Choroid plexus epithelial cell (primary cell): ENCODE measurements at regions not wholly inside any gene's neighbourhood (a gene's known extent, or its start where the extent isn't known, plus 50 kb on each side); places are given as distances from the start of the nearest gene placed in this dataset.
"Not testable (repeated sequence)": the region's sequence is repeated elsewhere in the genome, so short reads cannot be mapped to it uniquely, and the experiment has no call there.

Experiments
- DNase-seq: peaks from one replicate; pipeline ENCODE4 v3.0.0-alpha.2; 2010; ENCODE audit warnings: low read depth
- H3K4me3 ChIP-seq: 2 replicates; pipeline ENCODE4 v1.5.1; 2011; ENCODE audit warnings: low read depth, mild to moderate bottlenecking, control low read depth, low read length, moderate library complexity
- TF ChIP-seq, protein P1 (sequence below): conservative IDR thresholded peaks from 2 replicates; pipeline ENCODE4 v1.5.1; 2011; ENCODE audit warnings: low read depth, mild to moderate bottlenecking, control low read depth, inconsistent platforms, low read length, moderate library complexity

DNA sequence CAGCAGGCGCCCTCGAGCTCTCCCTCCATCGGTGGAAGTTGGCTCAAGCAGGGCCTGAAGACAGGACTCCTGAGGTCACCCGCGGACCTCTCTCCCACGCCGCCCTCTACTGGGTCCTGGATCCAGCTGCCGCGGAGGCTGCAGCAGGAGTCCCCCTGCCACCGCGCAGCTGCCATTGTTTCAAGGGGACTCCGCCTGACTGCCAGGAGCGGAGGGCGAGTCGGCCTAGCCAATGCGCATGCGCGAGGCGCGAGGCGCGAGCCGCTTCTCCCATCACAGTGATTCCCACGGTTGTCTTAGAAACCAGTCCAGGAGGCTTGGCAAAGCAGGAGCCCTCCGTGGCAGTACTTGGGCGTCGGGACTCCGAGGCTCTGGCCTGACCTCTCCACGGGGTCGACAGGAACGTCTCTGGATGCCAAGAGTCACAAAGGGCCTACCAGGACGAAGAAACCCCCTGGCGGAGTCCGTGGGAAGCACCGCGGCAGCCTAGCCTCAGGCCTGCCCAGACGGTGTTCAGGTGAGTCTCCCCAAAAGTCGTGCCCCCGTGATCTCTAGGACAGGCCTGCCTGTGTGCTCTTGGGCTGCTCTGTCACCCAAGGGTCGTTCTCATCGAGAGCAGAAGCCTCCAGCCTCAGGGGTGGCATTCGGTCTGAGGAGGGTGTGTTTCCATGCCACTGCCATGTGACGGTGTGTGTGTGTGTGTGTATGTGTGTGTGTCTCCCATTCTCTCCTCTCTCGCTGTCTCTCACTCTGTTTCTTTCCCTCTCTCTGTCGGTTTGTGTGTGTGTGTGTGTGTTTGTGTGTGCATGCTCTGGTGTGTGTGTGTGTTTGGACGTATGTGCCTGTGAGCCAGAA lies 290.6 kb upstream of the ZNF337 start:
- peak; percentile 39 for DNase-seq
- TF ChIP-seq, protein P1, sequence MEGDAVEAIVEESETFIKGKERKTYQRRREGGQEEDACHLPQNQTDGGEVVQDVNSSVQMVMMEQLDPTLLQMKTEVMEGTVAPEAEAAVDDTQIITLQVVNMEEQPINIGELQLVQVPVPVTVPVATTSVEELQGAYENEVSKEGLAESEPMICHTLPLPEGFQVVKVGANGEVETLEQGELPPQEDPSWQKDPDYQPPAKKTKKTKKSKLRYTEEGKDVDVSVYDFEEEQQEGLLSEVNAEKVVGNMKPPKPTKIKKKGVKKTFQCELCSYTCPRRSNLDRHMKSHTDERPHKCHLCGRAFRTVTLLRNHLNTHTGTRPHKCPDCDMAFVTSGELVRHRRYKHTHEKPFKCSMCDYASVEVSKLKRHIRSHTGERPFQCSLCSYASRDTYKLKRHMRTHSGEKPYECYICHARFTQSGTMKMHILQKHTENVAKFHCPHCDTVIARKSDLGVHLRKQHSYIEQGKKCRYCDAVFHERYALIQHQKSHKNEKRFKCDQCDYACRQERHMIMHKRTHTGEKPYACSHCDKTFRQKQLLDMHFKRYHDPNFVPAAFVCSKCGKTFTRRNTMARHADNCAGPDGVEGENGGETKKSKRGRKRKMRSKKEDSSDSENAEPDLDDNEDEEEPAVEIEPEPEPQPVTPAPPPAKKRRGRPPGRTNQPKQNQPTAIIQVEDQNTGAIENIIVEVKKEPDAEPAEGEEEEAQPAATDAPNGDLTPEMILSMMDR: peak; percentile 55
- H3K4me3 ChIP-seq: peak overlapping the region; percentile 44

DNA sequence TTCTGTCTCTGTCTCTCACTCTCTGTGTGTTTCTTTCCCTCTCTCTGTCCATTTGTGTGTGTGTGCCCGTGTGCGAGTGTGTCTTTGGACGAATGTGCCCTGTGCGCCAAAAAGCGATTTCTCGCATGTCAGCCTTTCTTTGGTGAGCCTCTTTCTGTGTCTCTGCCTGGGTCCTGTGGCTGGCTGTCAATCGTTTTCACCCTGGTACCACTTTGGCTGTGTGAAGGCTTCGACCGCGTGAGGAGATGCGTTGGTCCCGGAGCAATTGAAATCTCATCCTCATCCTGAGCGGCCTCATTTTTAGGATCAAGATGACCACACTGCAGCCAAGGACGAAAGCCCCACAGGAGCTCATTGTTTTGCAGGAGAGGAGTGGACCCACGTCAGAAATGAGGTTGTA lies 288.9 kb upstream of the ZNF337 start:
- no peak overlapping the region for H3K4me3 ChIP-seq
- TF ChIP-seq, protein P1: no peak
- DNase-seq: no peak

DNA sequence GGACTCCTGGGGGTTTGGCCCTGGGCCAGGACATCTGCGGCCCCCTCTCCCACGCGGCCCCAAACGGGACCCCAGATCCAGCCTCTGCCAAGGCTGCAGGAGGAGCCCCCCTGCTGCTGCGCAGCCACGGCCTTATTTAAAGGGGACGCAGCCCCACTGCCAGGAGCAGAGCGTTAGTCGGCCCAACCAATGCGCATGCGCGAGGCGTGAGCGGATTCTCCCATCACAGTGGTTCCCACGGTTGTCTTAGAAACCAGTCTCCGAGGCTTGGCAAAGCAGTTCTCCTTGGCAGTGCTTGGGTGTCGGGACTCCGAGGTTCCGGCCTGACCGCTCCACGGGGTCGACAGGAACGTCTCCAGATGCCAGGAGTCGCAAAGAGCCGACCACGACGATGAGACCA lies 288.3 kb upstream of the ZNF337 start:
- peak; percentile 65 for DNase-seq
- H3K4me3 ChIP-seq: peak overlapping the region; percentile 39
- TF ChIP-seq, protein P1: no peak

DNA sequence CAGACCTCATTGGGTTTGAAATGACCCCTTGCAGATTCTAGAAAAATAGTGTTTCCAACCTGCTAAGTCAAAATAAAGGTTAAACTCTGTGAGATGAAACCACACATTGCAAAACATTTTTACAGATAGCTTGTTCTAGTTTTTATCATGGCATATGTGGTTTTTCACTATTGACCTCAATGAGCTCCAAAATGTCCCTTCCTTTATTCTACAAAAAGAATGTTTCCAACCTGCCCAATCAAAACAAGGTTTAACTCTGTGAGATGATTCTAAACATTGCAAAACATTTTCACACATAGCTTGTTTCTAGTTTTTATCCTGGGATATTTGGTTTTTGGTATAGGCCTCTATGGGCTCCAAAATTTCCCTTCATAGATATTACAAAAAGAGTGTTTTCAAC lies 286.0 kb upstream of the ZNF337 start:
- not testable (repeated sequence) for DNase-seq, H3K4me3 ChIP-seq

DNA sequence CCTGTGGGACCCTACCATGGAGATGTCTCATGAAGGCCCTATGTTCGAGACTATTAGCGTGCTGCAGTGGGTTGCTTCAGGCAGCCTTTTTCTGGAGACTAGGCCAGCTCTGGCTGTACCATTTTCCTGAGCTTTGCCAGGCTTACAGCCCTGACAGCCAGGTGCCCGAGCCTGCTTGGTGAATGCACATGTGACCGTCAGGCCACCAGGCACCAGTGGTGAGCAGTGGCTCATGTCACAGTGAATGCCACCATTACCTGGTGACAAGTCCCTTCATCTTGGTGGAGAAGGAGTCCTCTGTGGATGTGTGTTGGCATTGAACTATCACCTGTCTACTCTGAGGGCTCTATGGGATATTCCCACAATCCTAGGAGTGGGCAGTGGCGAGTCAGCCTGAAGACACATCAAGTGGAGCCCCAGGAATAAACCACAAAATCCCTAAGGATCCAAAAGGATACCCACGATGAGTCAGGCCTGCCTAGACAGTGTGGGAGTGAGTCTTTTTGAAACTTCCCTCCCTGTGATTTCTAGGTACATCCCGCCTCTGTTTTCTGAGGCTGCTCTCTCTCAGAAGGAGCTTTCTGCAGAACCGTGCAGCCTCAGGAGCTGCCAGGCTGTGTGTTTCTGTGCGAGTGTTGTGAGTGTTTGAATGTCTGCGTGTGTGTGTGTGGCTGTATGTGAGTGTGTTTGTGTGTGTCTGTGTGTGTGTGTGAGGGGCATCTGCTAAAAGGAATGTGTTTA lies 282.0 kb upstream of the ZNF337 start:
- not testable (repeated sequence) for DNase-seq, H3K4me3 ChIP-seq

DNA sequence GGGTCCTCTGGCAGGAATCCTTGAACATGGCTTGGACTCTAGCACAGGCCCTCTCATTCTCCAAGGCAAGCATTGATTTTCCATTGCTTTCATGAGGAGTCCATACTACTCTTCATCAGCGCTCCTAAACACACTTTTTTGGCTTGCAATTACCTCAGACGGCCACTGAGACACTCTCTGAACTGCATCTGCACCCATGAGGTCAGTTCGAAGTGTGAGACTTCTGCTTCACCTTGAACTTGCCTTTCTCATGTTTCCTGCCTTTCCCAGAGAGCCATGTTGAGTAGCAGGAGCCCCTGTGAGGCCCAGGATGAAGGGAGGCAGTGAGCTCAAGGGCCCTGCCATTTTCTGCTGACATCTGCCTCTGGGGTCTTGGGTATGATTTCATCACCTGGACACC lies 279.2 kb upstream of the ZNF337 start:
- DNase-seq, H3K4me3 ChIP-seq: not testable (repeated sequence)

DNA sequence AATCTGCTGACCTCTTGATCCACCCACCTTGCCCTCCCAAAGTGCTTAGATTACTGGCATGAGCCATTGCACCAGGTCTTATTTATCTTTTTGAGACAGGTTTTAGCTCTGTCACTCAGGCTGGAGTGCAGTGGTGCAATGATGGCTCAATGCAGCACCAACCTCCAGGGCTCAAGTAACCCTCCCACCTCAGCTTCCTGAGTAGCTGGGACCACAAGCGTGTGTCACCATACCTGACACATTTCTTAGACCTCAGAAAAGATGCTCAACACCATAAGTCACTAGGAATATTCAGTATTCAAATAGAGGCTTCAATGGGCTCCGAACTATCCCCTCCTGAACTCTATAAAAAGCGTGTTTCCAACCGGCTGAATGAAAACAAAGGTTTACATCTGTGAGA lies 268.6 kb upstream of the ZNF337 start:
- H3K4me3 ChIP-seq, DNase-seq: not testable (repeated sequence)

DNA sequence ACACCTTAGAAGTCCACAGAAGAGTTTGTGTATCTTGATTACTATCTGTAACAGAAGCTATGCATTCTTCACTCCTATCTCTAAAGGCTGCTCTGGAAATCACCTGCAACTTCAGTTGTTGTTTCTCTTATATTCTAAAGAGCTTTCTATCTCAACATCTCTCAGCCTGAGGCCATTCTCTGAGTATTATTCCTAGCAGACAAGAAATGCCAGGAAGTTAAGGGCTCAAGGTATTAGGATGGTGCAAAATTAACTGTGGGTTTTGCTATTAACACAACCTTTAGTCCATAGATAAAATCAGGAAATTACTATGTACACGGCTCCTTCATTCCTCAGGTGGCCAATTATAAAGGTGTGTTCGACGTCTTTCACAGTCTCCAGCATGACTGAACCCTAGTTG lies 257.2 kb upstream of the ZNF337 start:
- not testable (repeated sequence) for DNase-seq, H3K4me3 ChIP-seq

DNA sequence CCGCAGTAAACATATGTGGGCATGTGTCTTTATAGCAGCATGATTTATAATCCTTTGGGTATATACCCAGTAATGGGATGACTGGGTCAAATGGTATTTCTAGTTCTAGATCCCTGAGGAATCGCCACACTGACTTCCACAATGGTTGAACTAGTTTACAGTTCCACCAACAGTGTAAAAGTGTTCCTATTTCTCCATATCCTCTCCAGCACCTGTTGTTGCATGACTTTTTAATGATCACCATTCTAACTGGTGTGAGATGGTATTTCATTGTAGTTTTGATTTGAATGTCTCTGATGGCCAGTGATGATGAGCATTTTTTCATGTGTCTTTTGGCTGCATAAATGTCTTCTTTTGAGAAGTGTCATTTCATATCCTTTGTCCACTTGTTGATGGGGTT lies 238.6 kb upstream of the ZNF337 start:
- not testable (repeated sequence) for H3K4me3 ChIP-seq, DNase-seq

DNA sequence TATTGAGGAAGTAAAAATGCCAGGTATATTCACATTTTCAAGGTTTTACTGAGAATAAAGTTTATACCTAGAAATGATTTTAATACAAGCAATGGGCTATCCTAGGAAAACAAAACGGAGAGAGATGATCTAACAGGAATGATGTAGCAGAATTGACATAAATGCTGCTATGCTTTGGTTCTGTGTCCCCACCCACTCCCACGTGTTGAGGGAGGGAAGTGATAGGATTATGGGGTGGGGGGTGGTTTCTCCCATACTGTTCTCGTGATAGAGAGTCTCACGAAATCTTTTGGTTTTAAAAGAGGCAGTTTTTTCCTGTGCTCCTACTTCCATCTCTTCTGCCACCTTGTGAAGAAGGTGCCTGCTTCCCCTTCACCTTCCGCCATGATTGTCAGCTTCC lies 236.2 kb upstream of the ZNF337 start:
- DNase-seq, H3K4me3 ChIP-seq: not testable (repeated sequence)

DNA sequence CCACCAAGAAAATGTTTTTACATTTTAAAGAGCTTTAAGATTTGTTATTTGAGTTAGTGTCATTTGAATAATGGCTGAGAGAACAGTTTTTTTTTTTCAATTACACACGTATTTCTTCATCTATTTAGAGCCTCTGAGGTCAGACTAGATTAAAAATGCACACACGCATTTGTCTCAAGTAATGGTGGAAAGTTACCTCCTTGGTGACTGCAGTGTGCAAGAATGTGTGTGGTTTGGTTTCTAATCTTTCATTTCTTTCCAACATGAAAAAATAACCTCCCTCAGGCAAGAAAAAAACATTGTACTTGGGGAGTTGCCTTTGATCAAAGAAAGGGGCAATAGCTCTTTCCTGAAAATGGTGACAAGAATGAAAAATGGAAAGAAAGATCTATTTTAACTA lies 235.5 kb upstream of the ZNF337 start:
- DNase-seq: peak; percentile 39
- H3K4me3 ChIP-seq: not testable (repeated sequence)

DNA sequence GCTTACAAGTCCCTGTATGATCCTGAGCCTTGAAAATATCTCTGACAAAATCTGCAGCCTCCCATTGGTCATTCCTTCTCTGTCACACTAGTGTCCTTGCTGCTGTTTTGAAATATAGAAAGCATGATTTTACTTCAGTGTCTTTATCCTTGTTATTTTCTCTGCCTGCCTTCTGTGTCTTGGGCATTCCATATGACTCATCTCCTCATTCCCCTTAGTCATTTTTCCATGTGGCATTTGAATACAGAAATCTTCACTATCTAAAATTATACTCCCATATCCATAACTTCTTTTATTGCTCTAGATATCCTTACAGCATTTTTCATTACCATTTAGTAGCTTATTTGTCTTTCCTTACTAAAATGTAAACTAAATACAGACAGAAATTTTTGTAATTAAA lies 205.7 kb upstream of the ZNF337 start:
- not testable (repeated sequence) for H3K4me3 ChIP-seq
- DNase-seq: peak; percentile 19

DNA sequence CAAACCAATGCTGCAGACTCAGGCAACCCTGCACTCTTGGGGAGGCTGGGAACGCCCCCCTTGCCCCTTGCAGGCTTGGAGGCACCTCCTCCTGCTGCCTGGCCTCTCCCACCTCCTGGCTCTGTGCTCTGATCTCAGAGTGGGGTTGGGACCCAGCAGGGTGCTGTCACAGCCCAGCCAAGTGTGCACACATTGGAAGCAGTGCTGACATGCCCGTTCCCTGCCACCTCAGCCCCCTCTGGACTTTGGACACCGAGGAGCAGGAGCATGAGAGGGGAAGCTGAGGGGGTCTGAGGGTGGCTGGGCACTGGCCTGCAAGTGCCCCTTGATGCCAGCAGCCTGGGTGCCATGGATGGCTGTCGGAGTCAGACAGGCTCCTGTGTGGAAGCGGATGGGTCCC lies 202.0 kb upstream of the ZNF337 start:
- H3K4me3 ChIP-seq, DNase-seq: not testable (repeated sequence)

DNA sequence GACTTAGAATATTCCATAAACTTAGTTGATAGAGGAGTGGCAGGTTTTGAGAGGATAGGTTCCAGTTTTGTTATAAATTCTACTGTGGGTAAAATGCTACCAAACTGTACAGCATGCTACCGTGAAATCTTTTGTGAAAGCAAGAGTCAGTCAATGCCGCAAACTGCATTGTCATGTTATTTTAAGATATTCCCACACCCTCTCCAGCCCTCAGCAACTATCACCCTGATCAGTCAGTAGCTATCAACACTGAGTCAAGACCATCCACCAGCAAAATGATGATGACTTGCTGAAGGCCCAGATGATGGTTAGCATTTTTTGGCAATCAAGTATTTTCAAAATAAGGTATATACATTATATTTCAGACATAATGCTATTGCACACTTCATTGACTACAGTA lies 182.4 kb upstream of the ZNF337 start:
- H3K4me3 ChIP-seq, DNase-seq: not testable (repeated sequence)

DNA sequence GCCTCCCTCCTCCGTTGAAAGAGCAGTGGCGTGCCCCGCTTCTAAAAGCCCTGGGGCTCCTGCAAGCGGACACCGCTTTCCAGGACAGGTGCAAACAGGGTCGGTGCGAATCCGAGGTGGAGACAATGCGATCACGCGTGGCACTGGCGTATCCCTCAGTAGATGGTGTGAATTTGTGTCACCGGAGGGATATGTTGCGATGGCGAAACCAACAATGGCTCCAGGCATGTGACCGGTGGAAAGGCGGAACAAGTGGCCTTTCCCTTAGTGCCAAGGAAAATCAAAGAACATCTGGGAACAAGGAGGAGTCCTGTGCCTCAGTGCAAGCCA lies 172.0 kb upstream of the ZNF337 start:
- not testable (repeated sequence) for DNase-seq
- H3K4me3 ChIP-seq: peak overlapping the region; percentile 51
